HEK293T (cell line): ENCODE measurements at regions not wholly inside any gene's neighbourhood (a gene's known extent, or its start where the extent isn't known, plus 50 kb on each side); places are given as distances from the start of the nearest gene placed in this dataset.

Source experiments
- CTCF ChIA-PET: fragments of 350-600 bp; formaldehyde crosslinking; extraction: SDS; loops from one replicate; lab custom pipeline; 2021; ENCODE audit warnings: antibody characterized with exemption, inconsistent platforms; lab: Yijun Ruan, JAX
- POLR2A ChIA-PET: fragments of 350-600 bp; formaldehyde crosslinking; extraction: SDS; loops from one replicate; lab custom pipeline; 2020; ENCODE audit warnings: antibody characterized with exemption, inconsistent platforms; lab: Yijun Ruan, JAX
- DNase-seq: peaks from one replicate; pipeline ENCODE4 v3.0.0; 2012; ENCODE audit warnings: mixed read lengths; ENCODE audit errors: extremely low spot score
- ARNT ChIP-seq: fragments of 450-650 bp; IDR thresholded peaks from 2 replicates; pipeline ENCODE4 v1.6.1; 2017; ENCODE audit warnings: mild to moderate bottlenecking
- BHLHE40 ChIP-seq: fragments of 450-650 bp; IDR thresholded peaks from 2 replicates; pipeline ENCODE4 v1.6.1; 2016; ENCODE audit warnings: mild to moderate bottlenecking, moderate library complexity, borderline replicate concordance
- CTBP1 ChIP-seq: fragments of 450-650 bp; IDR thresholded peaks from 2 replicates; pipeline ENCODE4 v1.6.1; 2016; ENCODE audit warnings: borderline replicate concordance
- ELF4 ChIP-seq: fragments of 450-650 bp; IDR thresholded peaks from 2 replicates; pipeline ENCODE4 v1.6.1; 2017; ENCODE audit warnings: antibody characterized with exemption
- FOXA1 ChIP-seq: fragments of 450-650 bp; IDR thresholded peaks from 2 replicates; pipeline ENCODE4 v1.6.1; 2016; ENCODE audit warnings: mild to moderate bottlenecking
- FOXK2 ChIP-seq: fragments of 450-650 bp; IDR thresholded peaks from 2 replicates; pipeline ENCODE4 v1.6.1; 2016; ENCODE audit warnings: mild to moderate bottlenecking
- FOXM1 ChIP-seq: fragments of 450-650 bp; IDR thresholded peaks from 2 replicates; pipeline ENCODE4 v1.6.1; 2017; ENCODE audit warnings: mild to moderate bottlenecking, borderline replicate concordance
- HDGF ChIP-seq: fragments of 450-650 bp; IDR thresholded peaks from 2 replicates; pipeline ENCODE4 v1.6.1; 2017; ENCODE audit warnings: antibody characterized with exemption, borderline replicate concordance
- L3MBTL2 ChIP-seq: fragments of 450-650 bp; conservative IDR thresholded peaks from 2 replicates; pipeline ENCODE4 v1.6.1; 2016; ENCODE audit warnings: mild to moderate bottlenecking
- LEF1 ChIP-seq: fragments of 450-650 bp; IDR thresholded peaks from 2 replicates; pipeline ENCODE4 v1.6.1; 2017; ENCODE audit warnings: mild to moderate bottlenecking, borderline replicate concordance
- NFRKB ChIP-seq: fragments of 450-650 bp; IDR thresholded peaks from 2 replicates; pipeline ENCODE4 v1.6.1; 2016; ENCODE audit warnings: mild to moderate bottlenecking, moderate library complexity
- SP1 ChIP-seq: fragments of 450-650 bp; IDR thresholded peaks from 2 replicates; pipeline ENCODE4 v1.6.1; 2017
- SUZ12 ChIP-seq: fragments of 450-650 bp; IDR thresholded peaks from 2 replicates; pipeline ENCODE4 v1.6.1; 2016; ENCODE audit warnings: mild to moderate bottlenecking
- TARDBP ChIP-seq: fragments of 450-650 bp; IDR thresholded peaks from 2 replicates; pipeline ENCODE4 v1.6.1; 2016
- ZNF384 ChIP-seq: fragments of 450-650 bp; IDR thresholded peaks from 2 replicates; pipeline ENCODE4 v1.6.1; 2016
- TF ChIP-seq, protein P1 (sequence below): fragments of 450-650 bp; IDR thresholded peaks from 2 replicates; pipeline ENCODE4 v1.6.1; 2016

- no peak for TF ChIP-seq BHLHE40
- TF ChIP-seq NFRKB = no peak
- no peak for TF ChIP-seq SUZ12
- TF ChIP-seq CTBP1 = no peak
- no peak for TF ChIP-seq HDGF
- TF ChIP-seq ZNF384 = no peak
- TF ChIP-seq SP1 = no peak
- TF ChIP-seq, protein P1, sequence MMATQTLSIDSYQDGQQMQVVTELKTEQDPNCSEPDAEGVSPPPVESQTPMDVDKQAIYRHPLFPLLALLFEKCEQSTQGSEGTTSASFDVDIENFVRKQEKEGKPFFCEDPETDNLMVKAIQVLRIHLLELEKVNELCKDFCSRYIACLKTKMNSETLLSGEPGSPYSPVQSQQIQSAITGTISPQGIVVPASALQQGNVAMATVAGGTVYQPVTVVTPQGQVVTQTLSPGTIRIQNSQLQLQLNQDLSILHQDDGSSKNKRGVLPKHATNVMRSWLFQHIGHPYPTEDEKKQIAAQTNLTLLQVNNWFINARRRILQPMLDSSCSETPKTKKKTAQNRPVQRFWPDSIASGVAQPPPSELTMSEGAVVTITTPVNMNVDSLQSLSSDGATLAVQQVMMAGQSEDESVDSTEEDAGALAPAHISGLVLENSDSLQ = no peak
- no peak for TF ChIP-seq ELF4
- TF ChIP-seq L3MBTL2 = no peak
- no peak for TF ChIP-seq FOXM1
- no peak for TF ChIP-seq FOXK2
- no peak for TF ChIP-seq LEF1
- no peak for TF ChIP-seq ARNT
- TF ChIP-seq FOXA1 = no peak
- ChIA-PET POLR2A (no interaction called here), CTCF (no interaction called here)
- no peak for DNase-seq
Measured at GRCh38 chr6:2554651-2555260, 196.0 kb downstream of the MYLK4 start.

GRCh38 chr6:2552526-2553154 lies 198.1 kb downstream of the MYLK4 start:
- TF ChIP-seq ELF4 = no peak
- no peak for TF ChIP-seq LEF1
- TF ChIP-seq L3MBTL2 = no peak
- no peak for TF ChIP-seq FOXM1
- TF ChIP-seq ZNF384 = no peak
- TF ChIP-seq ARNT = no peak
- TF ChIP-seq, protein P1 = no peak
- no peak for TF ChIP-seq BHLHE40
- no peak for TF ChIP-seq FOXA1
- no peak for TF ChIP-seq HDGF
- no peak for TF ChIP-seq SP1
- TF ChIP-seq SUZ12 = no peak
- no peak for TF ChIP-seq NFRKB
- no peak for TF ChIP-seq CTBP1
- TF ChIP-seq FOXK2 = no peak
- TF ChIP-seq TARDBP = no peak
- POLR2A ChIA-PET = no interaction called here
- CTCF ChIA-PET = no interaction called here
- no peak for DNase-seq

GRCh38 chr6:2551705-2552104 lies 199.0 kb downstream of the MYLK4 start:
- POLR2A ChIA-PET = no interaction called here
- CTCF ChIA-PET = no interaction called here
- TF ChIP-seq NFRKB = no peak
- TF ChIP-seq FOXA1 = no peak
- TF ChIP-seq ARNT = no peak
- no peak for TF ChIP-seq LEF1
- no peak for TF ChIP-seq ZNF384
- no peak for TF ChIP-seq SP1
- TF ChIP-seq CTBP1 = no peak
- DNase-seq = no peak

DNA sequence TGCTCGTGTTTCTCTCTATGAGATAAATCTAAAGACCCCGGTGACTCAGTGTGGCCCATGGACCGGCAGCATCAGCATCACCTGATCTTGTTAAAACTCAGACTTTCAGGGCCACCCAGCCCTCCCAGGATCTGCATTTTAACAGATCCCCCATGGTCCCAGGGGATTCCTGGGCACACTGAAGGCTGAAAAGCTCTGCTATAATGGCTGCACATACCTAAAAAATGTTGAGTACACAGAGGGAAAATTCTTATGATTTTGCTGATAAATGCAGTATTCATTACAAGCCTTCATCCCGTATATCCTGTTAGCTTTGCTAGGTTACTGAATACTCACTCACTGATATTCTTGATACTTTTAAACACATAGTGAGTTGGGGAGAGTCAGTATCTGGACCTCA lies 200.5 kb downstream of the MYLK4 start:
- ChIA-PET CTCF (no interaction called here), POLR2A (no interaction called here)
- no peak for TF ChIP-seq ELF4
- TF ChIP-seq SUZ12 = no peak
- no peak for TF ChIP-seq FOXK2
- no peak for TF ChIP-seq HDGF
- no peak for TF ChIP-seq NFRKB
- no peak for TF ChIP-seq FOXM1
- no peak for TF ChIP-seq TARDBP
- no peak for TF ChIP-seq ARNT
- no peak for TF ChIP-seq L3MBTL2
- TF ChIP-seq SP1 = no peak
- no peak for DNase-seq

DNA sequence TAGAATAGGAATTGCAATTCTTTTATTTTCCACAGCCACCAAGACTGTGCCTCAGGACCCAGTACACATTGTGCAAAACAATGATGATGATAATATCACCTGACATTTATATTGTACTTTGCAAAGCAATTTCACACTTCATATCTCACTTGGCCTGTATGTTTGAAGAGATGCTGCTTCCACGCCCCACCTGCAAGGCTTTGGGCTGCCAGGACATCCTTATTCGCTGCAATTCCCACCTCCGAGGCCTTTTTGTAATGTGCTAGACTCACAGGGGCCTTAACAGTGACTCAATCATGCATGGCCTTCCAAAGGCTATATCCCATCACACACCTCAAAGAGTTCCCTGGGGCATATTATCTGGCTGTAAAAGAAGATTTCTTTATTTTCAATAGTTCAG lies 200.9 kb downstream of the MYLK4 start:
- CTCF ChIA-PET = no interaction called here
- DNase-seq = no peak
- POLR2A ChIA-PET = no interaction called here
- TF ChIP-seq SP1 = no peak
- TF ChIP-seq HDGF = no peak
- TF ChIP-seq, protein P1 = no peak
- no peak for TF ChIP-seq BHLHE40
- no peak for TF ChIP-seq SUZ12
- TF ChIP-seq ELF4 = no peak
- no peak for TF ChIP-seq FOXM1
- TF ChIP-seq LEF1 = no peak
- no peak for TF ChIP-seq TARDBP
- no peak for TF ChIP-seq NFRKB

GRCh38 chr6:2547355-2547754 lies 203.4 kb downstream of the MYLK4 start:
- ChIA-PET CTCF (interaction anchor here (0.6 kb wide), 1 partner anchor 46 kb away, joined by 3 read pairs; no protein-coding TSS in a partner anchor), POLR2A (no interaction called here)
- TF ChIP-seq FOXA1 = no peak
- TF ChIP-seq FOXK2 = no peak
- TF ChIP-seq ELF4 = no peak
- no peak for TF ChIP-seq BHLHE40
- TF ChIP-seq LEF1 = no peak
- no peak for TF ChIP-seq SUZ12
- no peak for TF ChIP-seq SP1
- TF ChIP-seq NFRKB = no peak
- TF ChIP-seq HDGF = no peak
- TF ChIP-seq, protein P1 = no peak
- no peak for TF ChIP-seq FOXM1
- TF ChIP-seq ZNF384 = no peak
- no peak for TF ChIP-seq L3MBTL2
- TF ChIP-seq ARNT = no peak
- no peak for TF ChIP-seq TARDBP
- TF ChIP-seq CTBP1 = no peak
- DNase-seq = no peak
